ENCODE measurements at regions not wholly inside any gene's neighbourhood (a gene's known extent, or its start where the extent isn't known, plus 50 kb on each side); places are given as distances from the start of the nearest gene placed in this dataset.
"Not testable (repeated sequence)": the region's sequence is repeated elsewhere in the genome, so short reads cannot be mapped to it uniquely, and the experiment has no call there.

DNA sequence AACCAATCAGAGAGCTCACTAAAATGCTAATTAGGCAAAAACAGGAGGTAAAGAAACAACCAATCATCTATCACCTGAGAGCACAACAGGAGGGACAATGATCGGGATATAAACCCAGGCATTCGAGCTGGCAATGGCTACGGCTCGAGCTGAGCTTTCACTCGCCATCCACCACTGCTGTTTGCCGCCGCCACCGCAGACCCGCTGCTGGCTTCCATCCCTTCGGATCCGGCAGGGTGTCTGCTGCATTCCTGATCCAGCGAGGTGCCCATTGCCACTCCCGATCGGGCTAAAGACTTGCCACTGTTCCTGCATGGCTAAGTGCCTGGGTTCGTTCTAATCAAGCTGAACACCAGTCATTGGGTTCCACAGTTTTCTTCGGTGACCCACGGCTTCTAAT lies 236.7 kb upstream of the DLGAP1 start:
- Mint-ChIP-seq H3K9me3 (peaks cover 47% of the 10 kb centered on the region), H3K36me3 (no peaks in the 10 kb centered on the region), H3K4me1 (no peaks in the 10 kb centered on the region), H3K4me3 (no peak overlapping the region), H3K27me3 (ENCODE audit: low read depth) (no peaks in the 10 kb centered on the region), H3K27ac (no peak overlapping the region)
- TF ChIP-seq, protein P1, sequence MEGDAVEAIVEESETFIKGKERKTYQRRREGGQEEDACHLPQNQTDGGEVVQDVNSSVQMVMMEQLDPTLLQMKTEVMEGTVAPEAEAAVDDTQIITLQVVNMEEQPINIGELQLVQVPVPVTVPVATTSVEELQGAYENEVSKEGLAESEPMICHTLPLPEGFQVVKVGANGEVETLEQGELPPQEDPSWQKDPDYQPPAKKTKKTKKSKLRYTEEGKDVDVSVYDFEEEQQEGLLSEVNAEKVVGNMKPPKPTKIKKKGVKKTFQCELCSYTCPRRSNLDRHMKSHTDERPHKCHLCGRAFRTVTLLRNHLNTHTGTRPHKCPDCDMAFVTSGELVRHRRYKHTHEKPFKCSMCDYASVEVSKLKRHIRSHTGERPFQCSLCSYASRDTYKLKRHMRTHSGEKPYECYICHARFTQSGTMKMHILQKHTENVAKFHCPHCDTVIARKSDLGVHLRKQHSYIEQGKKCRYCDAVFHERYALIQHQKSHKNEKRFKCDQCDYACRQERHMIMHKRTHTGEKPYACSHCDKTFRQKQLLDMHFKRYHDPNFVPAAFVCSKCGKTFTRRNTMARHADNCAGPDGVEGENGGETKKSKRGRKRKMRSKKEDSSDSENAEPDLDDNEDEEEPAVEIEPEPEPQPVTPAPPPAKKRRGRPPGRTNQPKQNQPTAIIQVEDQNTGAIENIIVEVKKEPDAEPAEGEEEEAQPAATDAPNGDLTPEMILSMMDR (IDR thresholded peaks at IDR 0.05; ENCODE audit: unreplicated experiment), result no peak
- DNase-seq (ENCODE audit: low spot score in 2 of 2, unreplicated experiment in 2 of 2), result no peak

DNA sequence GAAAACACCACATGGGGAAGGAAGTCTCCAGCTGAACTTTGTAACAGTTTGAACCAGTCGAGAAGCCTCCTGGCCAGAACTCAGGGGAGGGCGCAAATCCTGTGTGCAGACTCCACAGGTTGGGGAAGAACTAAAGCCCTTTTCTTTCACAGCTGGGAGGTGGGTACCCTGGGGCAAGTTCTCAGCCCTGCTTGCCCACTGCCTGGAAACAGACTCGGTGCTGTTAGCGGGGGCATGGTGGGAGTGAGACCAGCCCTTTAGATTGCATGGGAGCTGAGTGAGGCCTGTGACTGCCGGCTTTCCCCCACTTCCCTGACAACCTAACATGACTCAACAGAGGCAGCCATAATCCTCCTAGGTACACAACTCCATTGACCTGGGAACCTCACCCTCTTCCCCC lies 223.6 kb upstream of the DLGAP1 start:
- H3K9me3 Mint-ChIP-seq, result peaks cover 11% of the 10 kb centered on the region
- not testable (repeated sequence) for H3K36me3 Mint-ChIP-seq; H3K27ac Mint-ChIP-seq; H3K27me3 Mint-ChIP-seq (ENCODE audit: low read depth); H3K4me1 Mint-ChIP-seq; DNase-seq (ENCODE audit: low spot score in 2 of 2, unreplicated experiment in 2 of 2); H3K4me3 Mint-ChIP-seq

DNA sequence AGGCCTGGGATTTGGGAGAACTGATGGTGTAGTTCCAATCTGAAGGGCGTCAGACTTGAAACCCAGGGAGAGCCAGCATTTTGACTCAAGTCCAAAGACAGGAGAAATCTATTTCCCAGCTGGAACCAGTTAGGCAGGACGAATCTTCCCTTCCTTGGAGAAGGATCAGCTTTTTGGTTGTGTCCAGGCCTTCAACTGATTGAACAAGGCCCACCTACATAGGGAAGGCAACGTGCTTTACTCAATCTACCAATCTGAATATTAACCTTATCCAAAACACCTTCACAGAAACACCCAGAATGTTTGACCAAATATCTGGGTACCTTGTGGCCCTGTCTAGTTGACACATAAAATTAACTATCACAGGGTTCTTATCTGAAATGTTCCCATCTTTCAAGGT lies 221.9 kb upstream of the DLGAP1 start:
- Mint-ChIP-seq H3K4me3 (no peak overlapping the region), H3K9me3 (peaks cover 15% of the 10 kb centered on the region)
- no peak for DNase-seq (ENCODE audit: low spot score in 2 of 2, unreplicated experiment in 2 of 2)

DNA sequence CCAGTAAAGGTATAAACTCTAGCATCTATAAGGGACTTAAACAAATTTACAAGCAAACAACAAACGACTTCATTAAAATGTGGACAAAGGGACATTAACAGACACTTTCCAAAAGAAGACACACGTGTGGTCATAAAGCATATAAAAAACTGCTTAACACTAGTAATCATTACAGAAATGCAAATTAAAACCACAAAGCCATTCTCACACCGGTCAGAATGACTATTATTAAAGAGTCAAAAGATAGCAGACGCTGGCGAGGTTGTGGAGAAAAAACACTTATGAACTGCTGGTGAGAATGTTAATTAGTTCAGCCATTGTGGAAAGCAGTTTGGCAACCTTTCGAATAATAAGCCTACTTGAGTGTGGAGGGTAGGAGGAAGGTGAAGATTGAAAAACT lies 217.1 kb upstream of the DLGAP1 start:
- DNase-seq (ENCODE audit: low spot score in 2 of 2, unreplicated experiment in 2 of 2), result no peak
- Mint-ChIP-seq H3K27ac (no peak overlapping the region), H3K4me3 (no peak overlapping the region), H3K4me1 (no peaks in the 10 kb centered on the region), H3K27me3 (ENCODE audit: low read depth) (no peaks in the 10 kb centered on the region), H3K9me3 (peaks cover 49% of the 10 kb centered on the region), H3K36me3 (no peaks in the 10 kb centered on the region)
- TF ChIP-seq, protein P1 (IDR thresholded peaks at IDR 0.05; ENCODE audit: unreplicated experiment), result no peak

More for the DNA sequence above, 221.9 kb upstream of the DLGAP1 start:
- no peaks in the 10 kb centered on the region for H3K4me1 Mint-ChIP-seq
- H3K27ac Mint-ChIP-seq, result no peak overlapping the region
- no peaks in the 10 kb centered on the region for H3K36me3 Mint-ChIP-seq
- TF ChIP-seq, protein P1 (IDR thresholded peaks at IDR 0.05; ENCODE audit: unreplicated experiment), result no peak
- H3K27me3 Mint-ChIP-seq (ENCODE audit: low read depth), result no peaks in the 10 kb centered on the region

DNA sequence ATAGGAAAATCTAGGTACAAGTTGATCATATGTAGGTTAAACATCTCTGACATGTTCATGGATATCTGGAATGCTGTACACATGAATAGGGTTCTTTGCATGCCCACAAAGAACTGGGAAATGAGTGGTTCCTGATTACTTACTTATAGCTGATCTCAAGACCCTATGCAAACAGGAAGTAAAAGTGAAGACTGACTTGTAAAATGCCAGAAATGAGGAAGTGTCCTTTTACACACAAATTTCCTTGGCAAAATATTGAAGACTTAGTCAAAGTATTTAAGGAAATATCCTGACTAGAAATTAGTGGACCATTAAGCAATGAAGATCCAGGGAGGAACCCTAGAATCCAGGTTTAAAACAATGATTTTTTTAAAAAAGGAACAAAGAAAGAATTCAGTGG lies 203.7 kb upstream of the DLGAP1 start:
- H3K27me3 Mint-ChIP-seq (ENCODE audit: low read depth), result no peaks in the 10 kb centered on the region
- DNase-seq (ENCODE audit: low spot score in 2 of 2, unreplicated experiment in 2 of 2), result no peak
- no peak overlapping the region for H3K4me3 Mint-ChIP-seq
- TF ChIP-seq, protein P1 (IDR thresholded peaks at IDR 0.05; ENCODE audit: unreplicated experiment), result no peak
- peaks cover 21% of the 10 kb centered on the region for H3K9me3 Mint-ChIP-seq
- H3K27ac Mint-ChIP-seq, result no peak overlapping the region
- no peaks in the 10 kb centered on the region for H3K4me1 Mint-ChIP-seq
- H3K36me3 Mint-ChIP-seq, result no peaks in the 10 kb centered on the region

DNA sequence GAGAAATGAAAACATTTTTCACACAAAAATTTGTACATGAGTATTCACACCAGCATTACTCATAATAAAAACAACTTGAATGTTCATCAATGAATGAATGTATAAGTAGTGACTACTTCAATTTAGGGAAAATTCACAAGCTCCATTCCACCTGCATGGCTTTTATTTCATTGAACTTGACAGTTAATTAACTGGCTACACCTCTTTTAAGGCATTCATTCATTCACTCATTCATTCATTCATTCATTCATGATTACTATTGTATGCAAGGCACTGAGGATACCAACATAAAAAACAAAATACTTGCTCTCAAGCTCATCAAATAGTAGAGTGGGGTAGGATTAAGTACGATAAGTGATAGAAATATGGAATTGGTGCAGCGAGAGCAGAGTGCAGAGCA lies 198.3 kb upstream of the DLGAP1 start:
- TF ChIP-seq, protein P1 (IDR thresholded peaks at IDR 0.05; ENCODE audit: unreplicated experiment), result no peak
- no peak for DNase-seq (ENCODE audit: low spot score in 2 of 2, unreplicated experiment in 2 of 2)
- no peak overlapping the region for H3K4me3 Mint-ChIP-seq

More for the DNA sequence above, 198.3 kb upstream of the DLGAP1 start:
- peaks cover 3% of the 10 kb centered on the region for H3K9me3 Mint-ChIP-seq
- H3K4me1 Mint-ChIP-seq, result no peaks in the 10 kb centered on the region
- no peak overlapping the region for H3K27ac Mint-ChIP-seq
- no peaks in the 10 kb centered on the region for H3K36me3 Mint-ChIP-seq
- no peaks in the 10 kb centered on the region for H3K27me3 Mint-ChIP-seq (ENCODE audit: low read depth)
